Esophagus (tissue), 2 donors: ENCODE measurements at regions not wholly inside any gene's neighbourhood (a gene's known extent, or its start where the extent isn't known, plus 50 kb on each side); places are given as distances from the start of the nearest gene placed in this dataset.
A peak's percentile ranks its signal among the peaks of the same experiment; 100 is the strongest.
"Not testable (repeated sequence)": the region's sequence is repeated elsewhere in the genome, so short reads cannot be mapped to it uniquely, and the experiment has no call there.

ENCODE experiments used
- H3K27ac ChIP-seq, 2 donors: one replicate each; pipeline ENCODE4 v1.5.1; 2013; ENCODE audit warnings: low read depth in 2 of 2, mild to moderate bottlenecking in 2 of 2, inconsistent platforms in 1 of 2, low read length in 1 of 2, moderate library complexity in 1 of 2
- H3K27me3 ChIP-seq, 2 donors: one replicate each; pipeline ENCODE4 v1.6.1; 2013; ENCODE audit warnings: low read length in 2 of 2, control low read depth in 1 of 2, mild to moderate bottlenecking in 1 of 2; ENCODE audit not compliant: insufficient read depth in 2 of 2, control insufficient read depth in 1 of 2
- H3K36me3 ChIP-seq, 2 donors: one replicate each; pipeline ENCODE4 v1.6.1; 2013; ENCODE audit warnings: low read length in 1 of 2; ENCODE audit not compliant: control insufficient read depth in 2 of 2, insufficient read depth in 2 of 2
- H3K4me1 ChIP-seq, 2 donors: one replicate each; pipeline ENCODE4 v1.6.1; 2013; ENCODE audit warnings: low read length in 1 of 2; ENCODE audit not compliant: control insufficient read depth in 2 of 2, insufficient read depth in 2 of 2
- H3K4me3 ChIP-seq, 2 donors: one replicate each; pipeline ENCODE4 v1.5.1; 2013; ENCODE audit warnings: low read length in 2 of 2, mild to moderate bottlenecking in 2 of 2, low read depth in 1 of 2, moderate library complexity in 1 of 2
- H3K9me3 ChIP-seq, 2 donors: one replicate each; pipeline ENCODE4 v1.6.1; 2013; ENCODE audit warnings: mild to moderate bottlenecking in 2 of 2, low read depth in 1 of 2, low read length in 1 of 2, moderate library complexity in 1 of 2; ENCODE audit not compliant: control insufficient read depth in 2 of 2, insufficient read depth in 1 of 2
- WGBS, 2 donors: extraction: QIAGEN DNeasy Blood & Tissue Kit; methylation state at CpG; one replicate each; pipeline ENCODE4 v1.1.7; 2013; 5-methylcytosine and 5-hydroxymethylcytosine counted together
- donor health status: healthy with polysubstance abuse.
- donor health status: Bipolar disorder and iron deficiency.

DNA sequence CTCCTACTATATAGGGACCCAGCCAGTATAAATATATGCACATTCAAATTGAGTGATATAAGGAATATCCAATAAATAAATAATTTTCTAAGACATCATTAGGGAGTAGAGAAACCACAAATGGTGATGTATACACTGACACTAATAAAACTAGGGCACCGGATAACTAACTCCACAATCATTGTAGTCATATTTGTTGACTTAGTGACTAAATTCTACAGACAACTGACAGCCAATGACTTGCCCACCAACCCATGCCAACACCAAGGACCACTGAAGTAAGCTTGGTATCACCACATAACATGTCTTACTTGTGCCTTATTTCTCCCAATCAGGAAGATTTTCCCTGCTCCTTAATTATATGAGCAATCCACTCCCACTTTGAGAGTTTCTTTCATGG, 139.6 kb upstream of the TRPC6 start:
- Histone ChIP-seq H3K36me3 (no peaks in the 10 kb centered on the region), H3K27ac (no peak overlapping the region), H3K27me3 (no peaks in the 10 kb centered on the region), H3K4me1 (no peaks in the 10 kb centered on the region), H3K4me3 (no peak overlapping the region), H3K9me3 (no peaks in the 10 kb centered on the region)
- 60 to 63% methylated on average over 1 of the region's 1 CpG for WGBS, 2 donors

DNA sequence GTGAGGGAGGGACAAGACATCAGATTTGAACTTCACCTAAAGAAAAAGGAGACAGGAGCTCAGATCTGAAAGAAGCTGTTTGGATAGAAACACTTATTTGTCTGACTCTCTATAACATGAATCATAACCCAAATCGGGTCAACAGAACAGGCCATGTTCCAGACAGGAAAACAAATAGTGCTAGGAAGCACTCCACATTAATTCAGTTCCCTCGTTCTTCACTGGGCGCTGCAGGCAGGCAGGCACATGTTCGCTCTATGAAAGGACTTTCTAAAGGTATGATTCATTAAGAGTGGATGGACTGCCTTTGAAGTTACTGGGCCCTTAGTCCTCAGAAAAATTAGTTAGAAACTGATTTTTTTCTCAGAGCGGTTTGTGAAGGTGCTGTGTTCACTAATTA, 137.5 kb upstream of the TRPC6 start:
- Histone ChIP-seq H3K9me3 (no peaks in the 10 kb centered on the region), H3K27ac (peak overlapping the region; percentile 43 to 65), H3K36me3 (no peaks in the 10 kb centered on the region), H3K27me3 (no peaks in the 10 kb centered on the region), H3K4me1 (no peaks in the 10 kb centered on the region), H3K4me3 (no peak overlapping the region)
- 48 to 62% methylated on average over 5 of the region's 5 CpGs for WGBS, 2 donors

DNA sequence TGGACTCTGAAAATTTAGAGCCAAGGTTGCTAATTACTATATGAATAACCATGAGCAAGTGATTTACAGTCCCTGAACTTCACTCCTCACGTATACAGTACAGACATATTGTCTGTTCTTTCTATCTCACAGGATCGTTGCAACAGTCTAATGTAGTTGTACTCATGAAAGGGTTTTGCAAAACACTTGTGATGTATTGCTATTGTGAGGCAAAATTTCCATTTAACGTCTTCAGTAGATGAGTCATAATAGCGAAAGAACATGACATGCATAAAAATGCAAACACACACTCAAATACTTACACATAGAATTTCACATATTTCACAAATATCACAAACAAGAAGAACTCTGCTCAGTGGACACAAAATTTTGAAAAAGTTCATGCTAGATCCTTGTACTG, 134.6 kb upstream of the TRPC6 start:
- Histone ChIP-seq H3K27ac (no peak overlapping the region), H3K4me1 (no peaks in the 10 kb centered on the region), H3K27me3 (no peaks in the 10 kb centered on the region), H3K36me3 (no peaks in the 10 kb centered on the region), H3K9me3 (no peaks in the 10 kb centered on the region), H3K4me3 (no peak overlapping the region)
- 35 to 57% methylated on average over 4 of the region's 4 CpGs for WGBS, 2 donors

DNA sequence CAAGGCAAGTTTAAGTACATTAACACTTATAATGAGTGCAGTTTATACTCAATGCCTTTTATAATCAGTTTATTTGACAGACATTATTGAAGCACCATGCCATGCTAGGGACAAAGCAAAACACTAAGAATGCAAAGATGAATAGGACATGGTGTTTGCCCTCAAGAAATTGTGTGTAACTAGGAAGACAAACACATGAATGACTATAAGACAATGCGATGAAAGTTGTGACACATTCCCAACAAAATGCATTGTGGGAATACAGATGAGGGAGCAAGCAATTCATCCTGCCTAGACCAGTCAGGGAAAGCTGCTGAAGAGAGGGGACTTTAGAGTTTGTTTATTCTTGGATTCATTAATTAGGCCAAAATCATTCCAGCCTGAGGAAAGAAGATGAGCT, 133.8 kb upstream of the TRPC6 start:
- Histone ChIP-seq H3K9me3 (no peaks in the 10 kb centered on the region), H3K4me3 (no peak overlapping the region), H3K4me1 (no peaks in the 10 kb centered on the region), H3K27ac (no peak overlapping the region), H3K27me3 (no peaks in the 10 kb centered on the region), H3K36me3 (no peaks in the 10 kb centered on the region)
- 67 to 76% methylated on average over 1 of the region's 1 CpG for WGBS, 2 donors

DNA sequence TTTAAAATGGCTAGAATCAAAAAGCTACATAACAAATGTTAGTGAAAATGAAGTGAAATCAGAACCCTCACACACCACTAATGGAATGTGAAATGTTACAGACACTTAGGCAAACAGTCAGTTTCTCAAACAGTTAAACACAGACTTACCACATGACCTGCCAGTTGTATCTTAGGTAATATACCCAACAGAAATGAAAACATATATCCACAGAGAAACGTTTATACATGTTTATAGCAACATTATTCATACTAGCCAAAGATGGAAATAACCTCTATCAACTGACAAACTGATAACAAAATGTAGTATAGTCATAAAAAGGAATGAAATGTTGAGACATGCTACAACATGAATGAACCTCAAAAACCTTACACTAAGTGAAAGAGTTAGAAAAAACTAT, 131.5 kb upstream of the TRPC6 start:
- Histone ChIP-seq H3K27me3 (no peaks in the 10 kb centered on the region), H3K4me1 (no peaks in the 10 kb centered on the region), H3K9me3 (no peaks in the 10 kb centered on the region), H3K27ac (no peak overlapping the region), H3K4me3 (no peak overlapping the region), H3K36me3 (no peaks in the 10 kb centered on the region)
- 3% methylated on average over 1 of the region's 1 CpG for WGBS, 2 donors

DNA sequence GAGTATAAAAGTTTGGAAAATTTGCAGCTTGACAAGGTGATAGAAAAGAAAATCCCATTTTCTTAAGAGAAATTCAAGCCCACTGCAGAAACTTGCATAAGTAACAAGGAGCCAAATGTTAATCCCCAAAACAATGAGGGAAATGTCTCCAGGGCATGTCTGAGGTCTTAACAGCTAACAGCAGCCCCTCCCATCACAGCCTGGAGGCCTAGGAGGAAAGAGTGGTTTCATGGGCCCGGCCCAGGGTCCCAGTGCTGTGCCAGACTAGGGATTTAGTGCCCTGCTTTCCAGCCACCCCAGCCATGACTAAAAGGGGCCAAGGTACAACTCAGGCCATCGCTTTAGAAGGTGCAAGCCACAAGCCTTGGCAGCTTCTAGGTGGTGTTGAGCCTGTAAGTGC, 123.7 kb upstream of the TRPC6 start:
- H3K27ac ChIP-seq, result no peak overlapping the region
- H3K36me3 ChIP-seq, result no peaks in the 10 kb centered on the region
- no peaks in the 10 kb centered on the region for H3K9me3 ChIP-seq
- H3K4me1 ChIP-seq, result no peaks in the 10 kb centered on the region
- H3K4me3 ChIP-seq, result no peak overlapping the region
- WGBS, 2 donors, result 31 to 36% methylated on average over 2 of the region's 2 CpGs
- H3K27me3 ChIP-seq, result no peaks in the 10 kb centered on the region

DNA sequence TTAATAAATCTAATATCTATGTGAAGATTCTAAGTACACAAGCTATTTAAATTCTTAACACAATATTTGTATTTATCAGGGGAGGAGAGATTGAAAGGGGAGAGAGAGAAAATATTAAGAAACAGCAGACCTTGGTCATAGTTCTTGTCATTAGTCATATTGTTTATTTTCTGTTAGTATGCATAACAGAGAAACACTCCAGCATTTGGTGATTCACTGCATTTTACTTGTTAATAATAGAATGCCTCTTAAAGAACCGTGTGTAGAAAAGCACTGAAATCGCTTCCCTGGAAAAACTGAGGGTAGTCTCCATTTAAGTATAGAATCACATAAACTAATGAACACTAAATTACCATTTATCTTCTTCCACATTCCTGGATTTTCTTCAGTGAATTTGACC, 122.7 kb upstream of the TRPC6 start:
- Histone ChIP-seq H3K9me3 (no peaks in the 10 kb centered on the region), H3K27ac (no peak overlapping the region), H3K4me1 (no peaks in the 10 kb centered on the region), H3K27me3 (no peaks in the 10 kb centered on the region), H3K36me3 (no peaks in the 10 kb centered on the region), H3K4me3 (no peak overlapping the region)
- WGBS, 2 donors, result 49 to 67% methylated on average over 2 of the region's 2 CpGs

DNA sequence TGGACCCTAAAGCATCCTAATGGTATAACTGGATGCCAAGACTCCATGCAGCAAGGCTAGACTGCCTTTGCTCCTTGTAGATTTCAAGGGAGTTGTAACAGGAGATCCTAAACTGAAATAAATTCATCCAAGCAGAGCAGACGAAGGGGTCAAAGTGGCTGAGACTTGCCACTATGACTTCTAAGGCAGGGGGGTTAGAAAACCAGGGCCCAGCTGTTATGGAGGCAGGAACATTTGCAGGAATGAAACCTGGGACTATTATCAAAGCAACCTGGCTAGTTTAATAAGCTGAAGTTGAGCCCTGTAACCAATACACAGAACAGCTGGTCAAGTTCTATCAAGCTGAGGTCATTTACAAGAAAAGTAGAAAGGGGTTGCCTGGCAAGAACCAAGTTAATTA, 122.2 kb upstream of the TRPC6 start:
- Histone ChIP-seq H3K27ac (no peak overlapping the region), H3K4me1 (no peaks in the 10 kb centered on the region), H3K27me3 (no peaks in the 10 kb centered on the region), H3K36me3 (no peaks in the 10 kb centered on the region), H3K4me3 (no peak overlapping the region), H3K9me3 (no peaks in the 10 kb centered on the region)
- 76 to 77% methylated on average over 1 of the region's 1 CpG for WGBS, 2 donors

DNA sequence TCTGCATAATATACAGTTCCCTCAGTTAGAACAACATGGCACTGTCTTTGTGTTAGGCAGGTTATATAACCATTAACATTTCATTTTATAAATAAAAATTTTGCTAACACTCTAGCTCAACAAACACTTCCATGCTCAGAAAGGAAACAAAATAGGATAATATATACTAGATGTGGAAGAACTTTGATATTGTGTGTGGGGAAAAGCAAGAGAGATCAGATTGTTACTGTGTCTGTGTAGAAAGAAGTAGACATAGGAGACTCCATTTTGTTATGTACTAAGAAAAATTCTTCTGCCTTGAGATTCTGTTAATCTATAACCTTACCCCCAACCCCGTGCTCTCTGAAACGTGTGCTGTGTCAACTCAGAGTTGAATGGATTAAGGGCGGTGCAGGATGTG, 111.1 kb upstream of the TRPC6 start:
- not testable (repeated sequence) for H3K4me3 ChIP-seq, H3K27ac ChIP-seq, H3K9me3 ChIP-seq, H3K36me3 ChIP-seq, H3K4me1 ChIP-seq, H3K27me3 ChIP-seq
- no CpG with 5 or more reads among the region's 3 CpGs for WGBS, 2 donors

DNA sequence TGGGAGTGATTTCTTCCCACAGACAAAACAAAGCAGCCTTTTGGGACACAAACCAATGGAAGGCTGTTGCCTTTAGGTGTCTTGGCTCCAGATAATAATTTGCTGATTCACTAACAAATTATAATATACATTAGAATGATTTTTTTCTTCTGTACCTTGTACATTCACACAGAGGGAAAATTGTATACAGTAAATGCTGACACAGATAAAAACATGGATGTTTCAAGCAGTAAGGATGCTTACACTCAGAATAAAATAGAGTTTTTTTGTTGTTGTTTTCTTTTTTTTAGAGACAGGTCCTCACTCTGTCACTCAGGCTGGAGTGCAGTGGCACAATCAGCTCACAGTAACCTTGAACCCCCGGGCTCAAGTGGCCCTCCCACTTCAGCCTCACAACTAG, 109.2 kb upstream of the TRPC6 start:
- 75 to 79% methylated on average over 1 of the region's 1 CpG for WGBS, 2 donors
- Histone ChIP-seq H3K4me3 (no peak overlapping the region), H3K9me3 (no peaks in the 10 kb centered on the region), H3K4me1 (no peaks in the 10 kb centered on the region), H3K27me3 (no peaks in the 10 kb centered on the region), H3K27ac (no peak overlapping the region), H3K36me3 (no peaks in the 10 kb centered on the region)
